Activated naive CD8-positive, alpha-beta T cell treated with anti-CD3 and anti-CD28 coated beads, Interleukin-2, amount 50 U/mL, for 24 hours (primary cell): ENCODE measurements at regions not wholly inside any gene's neighbourhood (a gene's known extent, or its start where the extent isn't known, plus 50 kb on each side); places are given as distances from the start of the nearest gene placed in this dataset.
A peak's percentile ranks its signal among the peaks of the same experiment; 100 is the strongest.
"Not testable (repeated sequence)": the region's sequence is repeated elsewhere in the genome, so short reads cannot be mapped to it uniquely, and the experiment has no call there.

Experiments used
- ATAC-seq: fragments of 150-1000 bp; cut with Tn5 transposase; one replicate; pipeline ENCODE4 v1.10.0; 2021
- DNase-seq: peaks from one replicate; pipeline ENCODE4 v3.0.0; 2021
- H3K27ac Mint-ChIP-seq: one replicate; pipeline ENCODE4 v1.8.0; 2021; ENCODE audit warnings: mild to moderate bottlenecking, mixed read lengths
- H3K27me3 Mint-ChIP-seq: one replicate; pipeline ENCODE4 v1.8.0; 2021; ENCODE audit warnings: mixed read lengths
- H3K36me3 Mint-ChIP-seq: one replicate; pipeline ENCODE4 v1.8.0; 2021; ENCODE audit warnings: low read depth, mixed read lengths
- H3K4me1 Mint-ChIP-seq: one replicate; pipeline ENCODE4 v1.8.0; 2021; ENCODE audit warnings: mixed read lengths
- H3K4me3 Mint-ChIP-seq: one replicate; pipeline ENCODE4 v1.8.0; 2021; ENCODE audit warnings: mild to moderate bottlenecking, moderate library complexity, mixed read lengths
- H3K9me3 Mint-ChIP-seq: one replicate; pipeline ENCODE4 v1.8.0; 2021; ENCODE audit warnings: mixed read lengths

DNA sequence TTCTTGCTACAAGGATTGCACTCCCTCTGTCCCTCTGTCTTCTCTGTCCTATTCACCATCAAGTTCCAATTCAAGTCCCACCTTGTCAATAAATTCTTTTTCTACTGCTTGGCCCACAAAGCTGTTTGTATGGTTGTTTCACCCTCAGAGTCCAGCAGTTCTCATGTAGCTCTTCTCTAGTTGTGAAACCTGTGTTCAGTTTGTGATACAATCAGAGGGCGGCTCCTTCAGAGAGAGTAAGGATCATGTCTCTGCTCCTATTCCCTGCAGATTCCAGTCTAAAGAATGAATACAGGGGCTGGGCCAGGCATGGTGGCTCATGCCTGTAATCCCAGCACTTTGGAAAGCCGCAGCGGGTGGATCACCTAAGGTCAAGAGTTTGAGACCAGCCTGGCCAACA is 126.6 kb upstream of the BET1 start:
- H3K27me3 Mint-ChIP-seq, result peaks cover 10% of the 10 kb centered on the region
- H3K36me3 Mint-ChIP-seq, result no peaks in the 10 kb centered on the region
- DNase-seq (no peak), ATAC-seq (no peak)
- H3K27ac Mint-ChIP-seq, result no peak overlapping the region
- H3K4me1 Mint-ChIP-seq, result no peaks in the 10 kb centered on the region
- no peak overlapping the region for H3K4me3 Mint-ChIP-seq
- H3K9me3 Mint-ChIP-seq, result no peaks in the 10 kb centered on the region

DNA sequence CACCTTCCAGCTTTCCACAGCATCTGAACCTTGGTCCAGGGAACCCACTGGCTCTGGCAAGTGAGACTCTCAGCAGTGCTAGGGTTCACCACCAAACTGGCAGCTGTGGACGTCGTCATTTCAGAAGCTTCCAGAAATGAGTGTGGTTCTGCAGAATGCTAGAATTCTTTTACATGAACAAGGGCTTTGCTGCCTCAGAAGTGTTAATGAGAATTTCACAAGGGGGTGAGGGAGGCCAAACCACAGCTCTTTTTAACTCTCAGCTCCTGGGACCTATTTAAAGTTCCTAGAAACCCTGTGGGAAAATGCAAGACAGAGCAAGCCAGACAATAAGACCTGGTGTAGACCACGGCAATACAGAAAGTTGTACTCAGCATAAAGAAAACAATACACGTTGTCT is 129.3 kb upstream of the BET1 start:
- peaks cover 18% of the 10 kb centered on the region for H3K27me3 Mint-ChIP-seq
- no peak overlapping the region for H3K27ac Mint-ChIP-seq
- H3K4me3 Mint-ChIP-seq, result no peak overlapping the region
- no peak for ATAC-seq
- DNase-seq, result no peak
- no peaks in the 10 kb centered on the region for H3K9me3 Mint-ChIP-seq
- H3K4me1 Mint-ChIP-seq, result no peaks in the 10 kb centered on the region
- H3K36me3 Mint-ChIP-seq, result no peaks in the 10 kb centered on the region

DNA sequence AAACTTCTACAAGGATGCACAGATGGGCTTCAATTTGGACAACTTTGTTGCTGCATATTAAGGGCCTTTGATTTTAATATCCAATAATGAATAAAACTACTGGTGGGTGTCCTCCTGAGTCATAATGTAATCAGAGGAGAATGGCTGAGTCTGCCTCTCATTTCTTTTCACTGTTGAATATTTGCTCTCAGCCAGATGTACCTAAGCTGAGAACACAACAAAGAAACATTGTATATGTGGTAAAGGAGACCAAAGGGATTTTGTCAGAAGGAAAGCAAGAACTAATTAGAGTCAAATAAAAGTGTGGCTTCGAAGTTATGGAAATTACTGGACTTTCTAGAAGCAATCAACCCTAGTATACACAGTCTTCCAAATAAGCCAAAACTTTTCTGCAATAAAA is 131.0 kb upstream of the BET1 start:
- Mint-ChIP-seq H3K36me3 (no peaks in the 10 kb centered on the region), H3K4me1 (no peaks in the 10 kb centered on the region), H3K27ac (no peak overlapping the region), H3K27me3 (peaks cover 17% of the 10 kb centered on the region), H3K9me3 (no peaks in the 10 kb centered on the region), H3K4me3 (no peak overlapping the region)
- no peak for ATAC-seq
- DNase-seq, result no peak

DNA sequence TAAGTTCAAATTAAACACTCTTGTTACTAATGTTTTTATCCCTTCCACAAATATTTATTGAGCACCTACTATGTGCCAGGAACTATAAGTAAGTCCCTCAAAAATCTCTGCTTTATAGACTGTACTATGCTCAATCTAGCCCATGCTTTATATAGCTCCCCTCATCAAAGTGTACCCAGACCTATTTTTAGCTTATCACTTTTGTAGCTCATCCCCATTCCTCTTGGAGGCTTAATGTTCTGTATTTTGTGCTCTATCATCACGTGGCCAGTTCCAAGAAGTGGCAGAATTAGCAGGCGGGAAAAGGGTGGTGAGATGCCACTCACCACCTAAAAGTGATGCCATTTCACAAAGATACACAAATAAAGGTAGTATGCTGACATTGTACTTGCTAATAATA is 138.1 kb upstream of the BET1 start:
- H3K9me3 Mint-ChIP-seq, result no peaks in the 10 kb centered on the region
- H3K27ac Mint-ChIP-seq, result no peak overlapping the region
- H3K4me1 Mint-ChIP-seq, result no peaks in the 10 kb centered on the region
- H3K36me3 Mint-ChIP-seq, result no peaks in the 10 kb centered on the region
- peaks cover 15% of the 10 kb centered on the region for H3K27me3 Mint-ChIP-seq
- no peak overlapping the region for H3K4me3 Mint-ChIP-seq
- DNase-seq (no peak), ATAC-seq (no peak)

DNA sequence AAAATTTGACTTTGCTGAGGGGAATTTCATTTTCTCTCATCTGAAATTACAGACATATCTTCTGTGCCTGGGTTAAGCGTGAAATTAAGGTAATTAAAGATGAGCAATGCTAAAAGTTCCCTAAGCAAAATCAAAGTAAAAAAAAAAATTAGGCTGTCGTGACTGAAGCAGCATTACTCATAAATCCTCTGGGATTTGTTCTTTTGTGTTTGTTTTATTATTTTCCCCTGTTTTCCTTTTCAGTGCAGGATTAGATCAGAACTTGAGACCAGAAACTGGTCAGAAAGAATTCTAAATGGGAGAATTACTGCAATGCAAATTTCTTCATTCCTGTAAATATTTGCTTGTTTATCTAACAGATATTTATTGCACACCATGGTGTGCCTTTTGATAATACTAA is 141.4 kb upstream of the BET1 start:
- H3K27me3 Mint-ChIP-seq, result peaks cover 8% of the 10 kb centered on the region
- H3K9me3 Mint-ChIP-seq, result no peaks in the 10 kb centered on the region
- no peak overlapping the region for H3K27ac Mint-ChIP-seq
- H3K4me3 Mint-ChIP-seq, result no peak overlapping the region
- no peaks in the 10 kb centered on the region for H3K4me1 Mint-ChIP-seq
- no peaks in the 10 kb centered on the region for H3K36me3 Mint-ChIP-seq
- DNase-seq, result no peak
- no peak for ATAC-seq

DNA sequence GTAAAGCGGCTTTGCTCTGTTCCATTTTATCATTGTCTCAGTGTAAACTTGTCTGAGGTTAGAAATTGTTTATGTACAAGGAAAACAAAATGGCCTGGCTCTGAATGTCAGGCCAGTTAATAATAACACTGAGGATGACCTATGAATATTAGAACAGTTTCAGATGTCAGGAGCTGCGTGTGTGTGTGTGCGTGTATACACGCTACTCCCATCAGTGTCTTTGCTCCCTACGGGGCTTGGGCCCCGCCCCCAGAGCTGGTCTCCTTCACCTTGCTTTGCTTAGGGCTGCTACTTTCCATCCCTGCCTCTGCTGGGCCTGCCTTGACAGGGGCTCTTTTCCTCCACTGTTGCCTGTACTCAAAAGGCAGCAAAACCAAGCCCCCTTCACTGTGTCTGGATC is 142.3 kb upstream of the BET1 start:
- Mint-ChIP-seq H3K4me1 (no peaks in the 10 kb centered on the region), H3K9me3 (no peaks in the 10 kb centered on the region), H3K27me3 (peaks cover 8% of the 10 kb centered on the region), H3K36me3 (no peaks in the 10 kb centered on the region), H3K4me3 (no peak overlapping the region), H3K27ac (no peak overlapping the region)
- no peak for ATAC-seq
- DNase-seq, result no peak

DNA sequence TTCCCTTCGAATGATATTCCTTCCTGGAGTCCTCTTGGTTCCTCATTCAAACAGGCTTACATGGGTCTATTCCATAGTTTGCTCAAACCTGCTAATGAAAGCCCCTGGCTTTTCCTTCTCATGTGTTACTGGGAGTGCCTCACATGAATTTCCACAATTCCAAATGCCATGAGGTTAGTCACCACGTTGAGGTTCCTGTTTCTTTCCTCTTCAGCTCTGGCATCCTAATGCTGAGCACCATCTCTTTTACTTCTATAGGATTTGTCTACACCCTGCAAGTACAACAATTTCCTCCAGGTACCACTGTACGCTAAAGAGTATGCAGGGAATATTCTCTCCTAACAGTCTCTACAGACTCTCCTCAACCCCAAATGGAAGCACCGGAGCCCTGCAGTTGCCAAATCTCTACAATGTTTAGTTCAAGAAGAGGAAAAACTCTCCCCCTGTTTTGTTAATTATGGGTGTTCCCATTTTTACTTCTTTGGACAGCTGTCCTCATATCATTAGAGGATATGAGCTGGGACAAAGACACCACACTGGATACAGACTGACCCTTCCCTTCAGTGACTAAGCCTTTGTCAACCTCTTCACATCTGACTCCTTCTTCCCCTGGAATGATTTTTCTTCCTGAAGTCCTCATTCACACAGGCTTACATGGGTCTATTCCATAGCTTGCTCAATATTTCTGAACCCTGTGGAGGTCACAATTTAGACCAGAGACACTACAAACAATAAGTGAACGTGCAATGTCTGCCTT is 145.8 kb upstream of the BET1 start:
- no peak overlapping the region for H3K4me3 Mint-ChIP-seq
- peaks cover 8% of the 10 kb centered on the region for H3K27me3 Mint-ChIP-seq
- H3K4me1 Mint-ChIP-seq, result no peaks in the 10 kb centered on the region
- H3K27ac Mint-ChIP-seq, result no peak overlapping the region
- no peak for DNase-seq
- H3K9me3 Mint-ChIP-seq, result no peaks in the 10 kb centered on the region
- no peaks in the 10 kb centered on the region for H3K36me3 Mint-ChIP-seq
- ATAC-seq, result no peak

DNA sequence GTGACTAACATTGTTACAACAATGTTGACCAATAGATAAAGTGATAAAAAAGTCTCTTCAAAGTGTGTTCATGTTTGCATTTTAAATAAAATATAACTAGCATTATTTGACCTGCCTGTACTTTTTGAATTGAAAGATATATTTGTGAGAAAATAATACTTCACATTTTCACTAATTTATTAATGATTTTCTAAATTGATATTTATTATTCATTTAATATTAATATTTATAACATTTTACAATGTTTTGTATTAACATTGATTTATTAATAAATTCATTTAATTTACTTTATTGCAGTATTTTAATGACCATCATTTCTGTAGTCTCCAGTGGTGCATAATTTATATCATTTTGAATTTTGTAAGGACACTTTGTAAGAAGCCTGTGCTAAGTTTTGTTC is 150.0 kb upstream of the BET1 start:
- Mint-ChIP-seq H3K4me1 (peaks cover 4% of the 10 kb centered on the region), H3K4me3 (no peak overlapping the region), H3K27ac (no peak overlapping the region), H3K9me3 (no peaks in the 10 kb centered on the region), H3K27me3 (peaks cover 3% of the 10 kb centered on the region), H3K36me3 (no peaks in the 10 kb centered on the region)
- ATAC-seq (no peak), DNase-seq (no peak)

DNA sequence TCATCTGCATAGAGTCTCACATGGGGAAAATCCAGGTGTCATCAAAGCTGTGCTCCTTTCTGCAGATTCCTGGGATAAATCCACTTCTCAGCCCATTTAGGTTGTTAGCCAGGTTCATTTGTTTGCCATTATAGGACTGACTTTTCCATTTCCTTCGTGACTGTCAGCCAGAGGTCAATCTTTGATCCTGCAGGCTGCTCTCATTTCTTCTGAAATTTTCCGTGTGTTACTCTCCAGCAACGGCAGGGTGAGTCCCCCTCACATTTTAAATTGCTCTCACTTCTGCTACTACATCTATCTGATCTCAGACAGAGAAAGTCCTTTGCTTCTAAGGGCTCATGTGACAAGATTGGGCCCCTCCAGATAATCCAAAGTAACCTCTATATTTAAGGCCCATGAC is 150.7 kb upstream of the BET1 start:
- DNase-seq, result no peak
- peaks cover 4% of the 10 kb centered on the region for H3K4me1 Mint-ChIP-seq
- H3K4me3 Mint-ChIP-seq, result no peak overlapping the region
- peaks cover 3% of the 10 kb centered on the region for H3K27me3 Mint-ChIP-seq
- H3K27ac Mint-ChIP-seq, result no peak overlapping the region
- H3K9me3 Mint-ChIP-seq, result no peaks in the 10 kb centered on the region
- ATAC-seq, result no peak
- no peaks in the 10 kb centered on the region for H3K36me3 Mint-ChIP-seq

DNA sequence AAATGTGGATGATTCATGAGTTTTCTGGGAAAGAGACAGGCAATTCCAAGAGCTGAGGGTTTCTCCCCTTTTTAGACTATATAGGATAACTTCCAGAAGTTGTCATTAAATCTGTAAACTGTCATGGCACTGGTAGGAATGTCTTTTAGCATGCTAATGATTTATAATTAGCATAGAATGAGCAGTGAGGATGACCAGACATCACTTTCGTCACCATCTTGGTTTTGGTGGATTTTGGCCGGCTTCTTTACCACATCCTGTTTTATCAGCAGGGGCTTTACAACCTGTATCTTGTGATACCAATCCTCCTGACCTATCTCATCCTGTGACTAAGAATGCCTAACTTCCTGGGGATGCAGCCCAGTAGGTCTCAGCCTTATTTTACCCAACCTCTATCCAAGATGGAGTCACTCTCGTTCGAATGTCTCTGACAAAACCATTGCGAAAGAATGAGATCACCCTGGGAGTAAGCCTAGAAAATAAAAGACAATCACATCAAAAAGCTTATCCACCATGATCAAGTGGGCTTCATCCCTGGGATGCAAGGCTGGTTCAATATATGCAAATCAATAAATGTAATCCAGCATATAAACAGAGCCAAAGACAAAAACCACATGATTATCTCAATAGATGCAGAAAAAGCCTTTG is 153.6 kb upstream of the BET1 start:
- not testable (repeated sequence) for H3K4me3 Mint-ChIP-seq, ATAC-seq, H3K27ac Mint-ChIP-seq, DNase-seq, H3K27me3 Mint-ChIP-seq, H3K36me3 Mint-ChIP-seq, H3K9me3 Mint-ChIP-seq
- H3K4me1 Mint-ChIP-seq, result peaks cover 14% of the 10 kb centered on the region

DNA sequence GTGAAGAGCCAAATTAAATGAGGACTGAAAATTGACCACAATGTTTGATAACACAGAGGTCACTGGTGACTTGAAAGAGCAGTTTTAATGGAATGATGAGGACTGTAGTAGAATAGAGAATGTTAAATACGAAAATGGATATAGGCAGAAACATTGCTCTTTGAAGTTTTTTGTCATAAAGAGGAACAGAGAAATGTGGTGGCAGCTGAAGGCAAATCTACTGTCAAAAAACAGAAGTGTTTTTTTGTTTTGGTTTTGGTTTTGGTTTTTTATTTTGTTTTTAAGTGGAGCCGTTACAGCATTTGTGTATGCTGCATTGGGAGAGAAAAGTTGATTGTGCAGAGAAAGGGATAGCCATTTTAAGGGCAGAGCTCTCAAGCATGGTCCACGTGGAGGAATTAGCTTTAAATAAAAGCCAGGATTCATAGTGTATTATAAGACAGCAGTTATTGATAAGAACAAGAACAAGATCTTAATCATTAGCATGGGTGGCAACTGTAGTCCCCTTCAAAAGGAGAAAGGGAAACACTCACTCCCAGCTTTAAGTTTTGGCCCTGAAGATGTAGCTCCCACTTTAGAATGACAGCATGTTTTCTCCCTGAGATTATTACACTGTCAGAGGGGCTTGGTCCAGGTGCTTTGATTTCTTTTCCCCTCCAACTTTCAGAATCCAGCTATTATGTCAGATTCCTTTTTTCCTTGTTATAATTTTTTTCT is 156.7 kb upstream of the BET1 start:
- Mint-ChIP-seq H3K4me1 (peaks cover 14% of the 10 kb centered on the region), H3K27me3 (no peaks in the 10 kb centered on the region), H3K27ac (no peak overlapping the region), H3K36me3 (no peaks in the 10 kb centered on the region), H3K9me3 (peaks cover 6% of the 10 kb centered on the region), H3K4me3 (peak overlapping the region; percentile 42)
- no peak for DNase-seq
- ATAC-seq, result no peak

DNA sequence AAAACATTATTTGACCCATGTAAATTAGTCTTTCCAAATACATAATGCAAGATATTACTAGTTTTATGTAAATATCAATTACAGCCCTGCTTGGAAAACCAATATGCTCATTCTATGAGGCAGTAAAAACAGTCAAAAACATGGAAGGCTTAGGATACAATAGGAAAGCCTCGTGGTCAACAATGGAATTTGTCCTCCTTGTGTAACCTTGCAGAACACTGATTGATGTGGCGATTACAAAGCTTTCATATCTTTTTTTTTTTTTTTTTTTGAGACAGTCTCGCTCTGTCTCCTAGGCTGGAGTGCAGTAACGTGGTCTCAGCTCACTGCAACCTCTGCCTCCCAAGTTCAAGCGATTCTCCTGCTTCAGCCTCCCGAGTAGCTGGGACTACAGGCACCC is 157.3 kb upstream of the BET1 start:
- Mint-ChIP-seq H3K36me3 (no peaks in the 10 kb centered on the region), H3K4me1 (peaks cover 14% of the 10 kb centered on the region), H3K27ac (no peak overlapping the region), H3K9me3 (peaks cover 7% of the 10 kb centered on the region), H3K4me3 (no peak overlapping the region), H3K27me3 (no peaks in the 10 kb centered on the region)
- DNase-seq (no peak), ATAC-seq (no peak)

DNA sequence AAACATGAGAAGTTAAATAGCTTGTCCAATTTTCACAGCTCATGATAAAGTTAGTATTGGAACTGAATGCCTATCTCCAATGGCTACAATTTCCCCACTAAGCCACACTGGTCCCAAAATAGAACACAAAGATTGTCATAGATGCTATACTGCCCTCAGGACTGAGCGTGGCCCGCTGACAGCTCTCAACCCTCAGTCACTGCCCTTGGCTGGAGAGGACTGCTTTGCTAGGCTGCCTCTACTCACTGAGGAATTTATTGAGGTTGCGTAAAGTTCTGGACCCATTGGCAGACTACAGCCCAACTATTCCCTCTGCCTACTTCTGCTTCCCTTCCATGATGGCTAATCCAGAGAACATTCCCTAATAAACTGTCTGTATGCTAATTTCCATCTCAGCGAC is 165.5 kb upstream of the BET1 start:
- Mint-ChIP-seq H3K27ac (no peak overlapping the region), H3K4me3 (no peak overlapping the region), H3K9me3 (peaks cover 7% of the 10 kb centered on the region), H3K4me1 (peaks cover 9% of the 10 kb centered on the region), H3K27me3 (peaks cover 13% of the 10 kb centered on the region), H3K36me3 (no peaks in the 10 kb centered on the region)
- ATAC-seq, result no peak
- DNase-seq, result no peak

DNA sequence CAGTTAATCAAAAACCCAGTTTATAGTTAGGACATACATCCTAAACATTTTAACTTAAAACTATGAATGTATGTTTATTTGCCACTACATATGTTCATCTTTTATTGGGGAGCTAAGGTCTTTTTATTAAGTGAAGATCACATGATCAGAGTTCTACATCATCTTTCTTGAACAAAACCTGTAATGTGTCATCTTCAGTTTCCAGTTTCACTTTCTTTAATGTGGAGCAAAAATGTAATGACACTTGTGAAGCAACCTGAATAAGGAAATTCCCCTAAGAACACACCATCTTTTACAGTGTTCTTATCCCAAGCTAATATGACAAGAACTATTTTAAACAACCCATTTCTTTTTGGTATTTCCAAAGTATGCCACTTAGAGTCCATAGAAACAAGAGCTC is 166.7 kb upstream of the BET1 start:
- Mint-ChIP-seq H3K4me1 (peaks cover 9% of the 10 kb centered on the region), H3K27me3 (peaks cover 13% of the 10 kb centered on the region), H3K9me3 (peaks cover under 1% of the 10 kb centered on the region), H3K36me3 (no peaks in the 10 kb centered on the region), H3K4me3 (no peak overlapping the region), H3K27ac (no peak overlapping the region)
- ATAC-seq (peak; percentile 69), DNase-seq (no peak)

DNA sequence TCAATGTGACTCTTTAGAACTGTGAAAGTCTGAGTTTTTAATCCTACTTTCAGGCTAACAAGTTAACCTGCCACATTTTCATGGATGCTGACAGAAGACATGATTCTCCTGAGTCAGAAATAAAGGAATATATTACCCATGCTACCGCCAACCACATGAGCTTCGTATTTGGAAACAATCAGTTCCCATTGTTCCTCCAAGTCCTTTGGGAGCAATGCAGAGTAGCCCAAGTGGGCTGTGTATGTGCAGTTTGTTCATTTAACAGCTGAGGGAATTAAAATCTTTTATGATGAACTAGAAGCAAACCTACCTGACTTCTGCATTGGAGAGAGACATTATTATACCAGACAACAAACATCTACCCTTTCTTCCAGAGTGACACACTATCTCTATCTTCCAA is 169.3 kb upstream of the BET1 start:
- ATAC-seq (no peak), DNase-seq (no peak)
- H3K4me1 Mint-ChIP-seq, result peaks cover 19% of the 10 kb centered on the region
- H3K27me3 Mint-ChIP-seq, result peaks cover 12% of the 10 kb centered on the region
- H3K9me3 Mint-ChIP-seq, result no peaks in the 10 kb centered on the region
- H3K36me3 Mint-ChIP-seq, result no peaks in the 10 kb centered on the region
- H3K27ac Mint-ChIP-seq, result no peak overlapping the region
- no peak overlapping the region for H3K4me3 Mint-ChIP-seq
